Sigmoid colon (tissue), 6 donors: ENCODE measurements at regions not wholly inside any gene's neighbourhood (a gene's known extent, or its start where the extent isn't known, plus 50 kb on each side); places are given as distances from the start of the nearest gene placed in this dataset.
"Not testable (repeated sequence)": the region's sequence is repeated elsewhere in the genome, so short reads cannot be mapped to it uniquely, and the experiment has no call there.

ENCODE experiments used
- DNase-seq: peaks from one replicate; pipeline ENCODE4 v3.0.0-alpha.2; 2019
- H3K27ac ChIP-seq, 4 donors: fragments of 200-600 bp; sonication (generic); one replicate each; pipeline ENCODE4 v1.5.1; 2016 to 2019; ENCODE audit warnings: mild to moderate bottlenecking in 1 of 4
- H3K27me3 ChIP-seq, 3 donors: fragments of 200-600 bp; sonication (generic); one replicate each; pipeline ENCODE4 v1.5.1; 2019; ENCODE audit warnings: mild to moderate bottlenecking in 1 of 3
- H3K36me3 ChIP-seq, 4 donors: fragments of 200-600 bp; sonication (generic); one replicate each; pipeline ENCODE4 v1.5.1; 2016 to 2019
- H3K4me1 ChIP-seq, 4 donors: fragments of 200-600 bp; sonication (generic); one replicate each; pipeline ENCODE4 v1.5.1; 2017 to 2019
- H3K4me3 ChIP-seq, 4 donors: fragments of 200-600 bp; sonication (generic); one replicate each; pipeline ENCODE4 v1.5.1; 2017 to 2019; ENCODE audit warnings: mild to moderate bottlenecking in 2 of 4, moderate library complexity in 1 of 4
- H3K9me3 ChIP-seq, 4 donors: fragments of 200-600 bp in 3 of 4; sonication (generic) in 3 of 4; one replicate each; pipeline versions ENCODE4 v1.5.1 to v1.6.1; 2013 to 2019
- EP300 ChIP-seq, 4 donors: sonication (generic); formaldehyde crosslinking; IDR thresholded peaks; one replicate each; pipeline ENCODE4 v1.6.1; 2017; ENCODE audit warnings: antibody characterized with exemption in 4 of 4
- POLR2A ChIP-seq, 2 donors: fragments of 450-650 bp; IDR thresholded peaks; one replicate each; pipeline ENCODE4 v1.6.1; 2016; ENCODE audit warnings: antibody characterized with exemption in 2 of 2, mild to moderate bottlenecking in 2 of 2, moderate library complexity in 2 of 2
- POLR2AphosphoS5 ChIP-seq, 4 donors: sonication (generic); formaldehyde crosslinking; IDR thresholded peaks; one replicate each; pipeline ENCODE4 v1.6.1; 2017; ENCODE audit warnings: antibody characterized with exemption in 4 of 4
- WGBS, 2 donors: extraction: QIAGEN DNeasy Blood & Tissue Kit; methylation state at CpG; one replicate each; pipeline ENCODE4 v1.1.7; 2013; 5-methylcytosine and 5-hydroxymethylcytosine counted together
- intact Hi-C: fragments of 100-400 bp; cut with DNase I; formaldehyde crosslinking; loops from one replicate; pipeline ENCODE4 v1.15.1; 2023
- TF ChIP-seq, protein P1 (sequence below), 4 experiments: fragments of 450-650 bp in 3 of 4; fragments of 200-600 bp in 1 of 4; IDR thresholded peaks; one replicate each; pipeline ENCODE4 v1.5.1; 2016 to 2019; ENCODE audit warnings: antibody characterized with exemption in 4 of 4, mild to moderate bottlenecking in 3 of 4, moderate library complexity in 2 of 4
- donor health status: healthy with polysubstance abuse.
- donor health status: healthy.

DNA sequence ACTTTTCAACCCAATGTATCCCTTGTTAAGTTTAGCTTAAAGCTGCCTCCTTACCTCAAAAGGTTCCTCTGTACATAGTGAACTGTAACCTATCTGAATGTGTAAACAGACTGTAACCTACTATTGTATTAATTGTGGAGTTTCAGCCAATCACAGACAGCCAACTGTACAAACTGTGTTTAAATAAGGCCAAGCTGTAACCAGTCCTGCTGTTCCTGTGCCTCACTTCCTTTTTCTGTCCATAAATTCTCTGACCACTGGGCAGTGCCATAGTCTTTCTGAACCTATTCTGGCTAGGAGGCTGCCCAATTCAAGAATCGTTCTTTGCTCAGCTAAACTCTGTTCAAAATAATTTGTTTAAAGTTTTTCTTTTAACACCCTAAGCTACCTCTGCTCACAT is 74.7 kb upstream of the DAPK1 start:
- TF ChIP-seq, protein P1, sequence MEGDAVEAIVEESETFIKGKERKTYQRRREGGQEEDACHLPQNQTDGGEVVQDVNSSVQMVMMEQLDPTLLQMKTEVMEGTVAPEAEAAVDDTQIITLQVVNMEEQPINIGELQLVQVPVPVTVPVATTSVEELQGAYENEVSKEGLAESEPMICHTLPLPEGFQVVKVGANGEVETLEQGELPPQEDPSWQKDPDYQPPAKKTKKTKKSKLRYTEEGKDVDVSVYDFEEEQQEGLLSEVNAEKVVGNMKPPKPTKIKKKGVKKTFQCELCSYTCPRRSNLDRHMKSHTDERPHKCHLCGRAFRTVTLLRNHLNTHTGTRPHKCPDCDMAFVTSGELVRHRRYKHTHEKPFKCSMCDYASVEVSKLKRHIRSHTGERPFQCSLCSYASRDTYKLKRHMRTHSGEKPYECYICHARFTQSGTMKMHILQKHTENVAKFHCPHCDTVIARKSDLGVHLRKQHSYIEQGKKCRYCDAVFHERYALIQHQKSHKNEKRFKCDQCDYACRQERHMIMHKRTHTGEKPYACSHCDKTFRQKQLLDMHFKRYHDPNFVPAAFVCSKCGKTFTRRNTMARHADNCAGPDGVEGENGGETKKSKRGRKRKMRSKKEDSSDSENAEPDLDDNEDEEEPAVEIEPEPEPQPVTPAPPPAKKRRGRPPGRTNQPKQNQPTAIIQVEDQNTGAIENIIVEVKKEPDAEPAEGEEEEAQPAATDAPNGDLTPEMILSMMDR (IDR thresholded peaks at IDR 0.05), result no peak
- TF ChIP-seq EP300 (IDR thresholded peaks at IDR 0.05) (no peak), POLR2A (IDR thresholded peaks at IDR 0.05) (no peak), POLR2AphosphoS5 (IDR thresholded peaks at IDR 0.05) (no peak)
- Histone ChIP-seq H3K9me3 (peaks cover 0 to 4% (median 0%) of the 10 kb centered on the region in 4 donors), H3K27me3 (no peaks in the 10 kb centered on the region), H3K36me3 (no peaks in the 10 kb centered on the region), H3K27ac (no peak overlapping the region), H3K4me3 (no peak overlapping the region), H3K4me1 (no peaks in the 10 kb centered on the region)
- no peak for DNase-seq
- intact Hi-C loops, result no loop called here
- WGBS, 2 donors, result 77 to 84% methylated on average over 1 of the region's 1 CpG

DNA sequence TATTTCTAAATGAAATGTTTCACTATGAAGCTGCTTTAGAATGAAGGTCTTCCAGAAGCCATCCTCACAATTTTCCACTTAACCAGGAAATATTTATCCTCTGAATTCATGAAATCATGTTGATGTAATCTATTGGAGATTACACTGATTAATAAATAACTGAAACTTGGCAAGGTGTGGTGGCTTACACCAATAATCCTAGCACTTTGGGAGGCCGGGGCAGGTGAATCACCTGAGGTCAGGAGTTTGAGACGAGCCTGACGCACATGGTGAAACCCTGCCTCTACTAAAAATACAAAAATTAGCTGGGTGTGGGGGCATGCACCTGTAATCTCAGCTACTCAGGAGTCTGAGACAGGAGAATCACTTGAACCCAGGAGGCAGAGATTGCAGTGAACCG is 73.8 kb upstream of the DAPK1 start:
- H3K36me3 ChIP-seq, H3K4me1 ChIP-seq, intact Hi-C loops, H3K27ac ChIP-seq, H3K9me3 ChIP-seq, H3K27me3 ChIP-seq, DNase-seq, H3K4me3 ChIP-seq: not testable (repeated sequence)
- 70 to 91% methylated on average over 4 of the region's 4 CpGs for WGBS, 2 donors

DNA sequence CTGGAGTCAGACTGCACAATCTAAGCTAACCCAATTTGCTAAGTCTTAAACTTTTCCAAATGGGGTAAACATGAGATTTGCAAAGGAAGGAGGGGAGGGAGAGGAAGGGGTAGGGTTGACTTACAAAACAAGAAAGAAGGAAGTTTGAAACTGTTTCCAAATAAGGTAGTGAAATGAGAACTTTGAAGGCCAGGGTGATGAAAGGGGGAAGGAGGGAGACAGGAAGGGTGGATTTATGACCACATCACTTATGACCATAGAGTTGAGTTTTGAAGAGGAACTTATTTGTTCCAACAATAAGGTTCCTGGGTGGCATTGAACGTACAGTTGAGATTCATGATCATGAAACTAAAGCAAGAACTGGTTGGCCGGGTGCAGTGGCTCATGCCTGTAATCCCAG is 72.5 kb upstream of the DAPK1 start:
- no peaks in the 10 kb centered on the region for H3K4me1 ChIP-seq
- 83 to 90% methylated on average over 2 of the region's 2 CpGs for WGBS, 2 donors
- no peaks in the 10 kb centered on the region for H3K27me3 ChIP-seq
- DNase-seq, result no peak
- no peak overlapping the region for H3K4me3 ChIP-seq
- intact Hi-C loops, result no loop called here
- TF ChIP-seq EP300 (IDR thresholded peaks at IDR 0.05), result no peak
- TF ChIP-seq POLR2AphosphoS5 (IDR thresholded peaks at IDR 0.05), result no peak
- TF ChIP-seq, protein P1 (IDR thresholded peaks at IDR 0.05), result no peak
- no peak for TF ChIP-seq POLR2A (IDR thresholded peaks at IDR 0.05)
- peaks cover 0 to 4% (median 0%) of the 10 kb centered on the region in 4 donors for H3K9me3 ChIP-seq
- H3K27ac ChIP-seq, result no peak overlapping the region
- H3K36me3 ChIP-seq, result no peaks in the 10 kb centered on the region

DNA sequence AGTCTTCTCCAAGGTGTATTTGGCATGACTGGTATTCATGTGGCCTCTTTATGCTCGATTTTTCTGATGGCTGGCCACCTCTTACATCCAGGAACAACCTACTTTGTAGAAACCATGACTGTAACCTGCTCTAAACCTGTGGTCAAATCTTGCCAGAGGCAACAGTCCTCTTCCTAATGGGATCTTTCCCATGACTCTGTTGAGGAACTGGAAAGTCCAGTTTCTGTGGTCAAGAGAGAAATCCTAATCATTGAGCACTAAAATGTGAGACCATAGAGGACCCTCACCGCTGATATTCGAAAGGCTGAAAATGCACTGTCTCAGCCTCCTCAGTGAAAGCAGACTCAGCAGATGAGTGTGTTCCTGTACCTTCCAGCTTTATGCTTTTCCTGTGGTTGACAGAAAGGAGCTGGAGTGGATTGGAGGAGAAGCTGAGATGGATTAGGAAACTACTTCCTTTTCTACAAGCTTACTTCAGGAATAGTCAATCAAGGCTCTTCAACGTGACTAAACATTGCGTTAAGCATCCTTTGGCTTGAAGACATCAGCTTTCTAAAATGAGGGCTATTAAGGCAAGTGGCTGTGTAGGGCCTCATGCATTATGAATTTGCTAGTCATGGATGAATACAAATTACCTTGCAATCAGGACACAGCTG is 69.7 kb upstream of the DAPK1 start:
- TF ChIP-seq POLR2AphosphoS5 (IDR thresholded peaks at IDR 0.05) (no peak), EP300 (IDR thresholded peaks at IDR 0.05) (no peak), POLR2A (IDR thresholded peaks at IDR 0.05) (no peak)
- TF ChIP-seq, protein P1 (IDR thresholded peaks at IDR 0.05), result no peak
- H3K9me3 ChIP-seq, result peaks cover 0 to 4% (median 0%) of the 10 kb centered on the region in 4 donors
- H3K27ac ChIP-seq, result no peak overlapping the region
- no peak overlapping the region for H3K4me3 ChIP-seq
- no peaks in the 10 kb centered on the region for H3K27me3 ChIP-seq
- no peaks in the 10 kb centered on the region for H3K36me3 ChIP-seq
- H3K4me1 ChIP-seq, result no peaks in the 10 kb centered on the region
- intact Hi-C loops, result no loop called here
- WGBS, 2 donors, result 87% methylated on average over 5 of the region's 5 CpGs
- DNase-seq, result no peak

DNA sequence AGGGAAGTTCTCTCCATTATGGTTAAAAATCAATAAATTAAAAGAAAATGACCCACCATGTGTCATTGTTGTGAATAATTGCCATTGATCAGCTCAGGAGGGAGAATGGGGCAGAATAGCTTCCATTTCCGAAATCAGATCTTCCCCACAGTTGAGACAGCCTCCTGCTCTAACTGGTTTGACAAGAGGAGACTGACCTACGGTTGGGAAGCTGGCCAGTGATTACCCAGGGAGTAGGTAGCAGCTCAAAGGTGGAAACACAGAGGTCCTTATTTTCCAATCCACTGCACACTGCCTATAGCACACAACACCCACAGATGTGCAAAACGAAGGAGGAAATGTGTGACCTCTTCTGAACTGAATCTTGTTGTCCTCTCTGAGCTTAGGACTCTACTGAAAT is 69.0 kb upstream of the DAPK1 start:
- Histone ChIP-seq H3K9me3 (peaks cover 0 to 4% (median 0%) of the 10 kb centered on the region in 4 donors), H3K4me3 (no peak overlapping the region), H3K27me3 (no peaks in the 10 kb centered on the region), H3K27ac (no peak overlapping the region), H3K36me3 (no peaks in the 10 kb centered on the region), H3K4me1 (no peaks in the 10 kb centered on the region)
- intact Hi-C loops, result no loop called here
- no peak for DNase-seq
- 17 to 65% methylated on average over 3 of the region's 3 CpGs for WGBS, 2 donors
- TF ChIP-seq, protein P1 (IDR thresholded peaks at IDR 0.05), result no peak
- TF ChIP-seq EP300 (IDR thresholded peaks at IDR 0.05) (no peak), POLR2A (IDR thresholded peaks at IDR 0.05) (no peak), POLR2AphosphoS5 (IDR thresholded peaks at IDR 0.05) (no peak)
